SW480 (cell line): ENCODE measurements at regions not wholly inside any gene's neighbourhood (a gene's known extent, or its start where the extent isn't known, plus 50 kb on each side); places are given as distances from the start of the nearest gene placed in this dataset.
"Not testable (repeated sequence)": the region's sequence is repeated elsewhere in the genome, so short reads cannot be mapped to it uniquely, and the experiment has no call there.

Experiments
- DNase-seq: peaks from one replicate; pipeline ENCODE4 v3.0.0-alpha.2; 2016; ENCODE audit warnings: low spot score

- no peak for DNase-seq
These were observed 52.7 kb upstream of the SERBP1 start for GRCh38 chr1:67482733-67483482.

GRCh38 chr1:67484492-67484891, 54.3 kb upstream of the SERBP1 start:
- DNase-seq = no peak

- DNase-seq = no peak
These were observed 55.0 kb upstream of the SERBP1 start for GRCh38 chr1:67485046-67485811.

DNA sequence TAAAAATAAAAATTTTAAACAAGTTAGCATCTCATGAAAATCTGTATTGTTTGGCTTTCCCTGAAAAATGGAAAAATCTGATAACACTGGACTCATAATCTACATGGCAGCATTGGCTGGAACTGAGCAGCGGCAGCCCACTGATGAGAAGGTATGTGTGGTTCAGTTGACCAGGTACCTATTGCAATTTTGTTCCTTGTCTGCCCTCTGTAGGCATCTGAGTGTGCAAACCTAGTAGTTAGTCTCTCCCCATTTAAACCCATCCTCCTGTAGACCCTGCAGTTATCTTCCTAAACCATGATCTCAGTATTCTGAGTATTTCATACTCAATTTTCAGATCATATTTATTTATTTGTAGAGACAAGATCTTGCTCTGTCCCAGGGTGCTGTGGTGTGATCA, 59.4 kb upstream of the SERBP1 start:
- DNase-seq = peak; percentile 30

- DNase-seq = no peak
These were observed 61.1 kb upstream of the SERBP1 start for GRCh38 chr1:67491280-67491679.

DNA sequence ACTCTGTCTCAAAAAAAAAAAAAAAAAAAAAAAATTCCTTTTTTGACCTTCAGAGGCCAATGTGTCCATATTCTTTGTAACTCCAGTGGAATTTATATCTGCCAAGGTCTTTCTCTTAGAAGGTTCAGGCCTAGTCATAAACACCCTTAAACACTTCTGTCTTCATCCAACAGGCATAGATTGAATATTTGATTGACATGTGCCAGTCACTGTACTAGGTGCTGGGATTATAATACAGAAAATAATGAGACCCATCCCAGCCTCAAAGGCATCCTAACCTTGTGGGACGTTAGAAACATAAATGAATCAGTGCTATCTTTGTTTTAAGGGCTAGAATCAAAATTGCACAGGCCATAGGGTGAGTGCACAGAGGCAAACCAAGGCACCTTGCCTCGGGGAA, 62.9 kb upstream of the SERBP1 start:
- no peak for DNase-seq

DNA sequence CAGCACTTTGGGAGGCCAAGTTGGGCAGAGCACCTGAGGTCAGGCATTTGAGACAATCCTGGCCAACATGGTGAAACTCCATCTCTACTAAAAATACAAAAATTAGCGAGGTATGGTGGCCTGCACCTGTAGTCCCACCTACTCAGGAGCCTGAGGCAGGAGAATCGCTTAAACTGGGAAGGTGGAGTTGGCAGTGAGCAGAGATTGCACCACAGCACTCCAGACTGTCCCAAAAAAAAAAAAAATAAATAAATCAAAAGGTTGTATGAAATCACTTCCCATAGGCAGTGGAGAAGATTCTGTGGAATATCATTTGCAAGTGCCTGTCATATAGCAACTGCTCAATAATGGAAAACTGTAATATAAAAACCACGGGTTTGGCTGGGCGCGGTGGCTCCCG, 65.1 kb upstream of the SERBP1 start:
- no peak for DNase-seq

- DNase-seq = no peak
These were observed 66.1 kb upstream of the SERBP1 start for GRCh38 chr1:67496329-67496728.

DNA sequence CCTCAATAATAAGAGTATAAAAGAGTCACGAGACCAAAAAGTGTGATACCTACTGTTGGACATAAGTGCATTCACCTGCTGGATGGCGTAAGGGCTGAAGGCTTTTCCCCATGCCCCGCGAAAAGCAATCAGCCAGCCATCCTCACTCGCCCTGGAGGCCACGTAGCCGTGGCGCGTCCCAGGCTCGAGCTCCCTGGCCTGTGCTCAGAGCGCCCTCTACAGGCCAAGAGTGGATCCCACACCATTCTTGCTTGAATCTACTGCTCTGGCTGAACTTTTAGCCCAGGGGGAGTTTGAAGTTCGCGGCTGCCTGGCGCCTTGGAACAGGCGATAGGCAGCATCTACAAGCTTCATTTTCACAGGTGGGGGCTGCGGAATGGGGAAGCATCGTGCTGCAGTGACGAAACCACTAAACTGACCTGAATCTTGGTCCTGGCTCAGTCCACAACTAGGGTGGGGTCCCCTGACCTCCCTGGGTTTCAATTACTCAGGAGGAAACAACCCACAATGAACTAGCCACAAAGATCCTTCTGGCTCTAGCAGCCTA, 70.3 kb upstream of the SERBP1 start:
- peak; percentile 79 for DNase-seq

- no peak for DNase-seq
These were observed 73.8 kb upstream of the SERBP1 start for GRCh38 chr1:67503974-67504373.

DNA sequence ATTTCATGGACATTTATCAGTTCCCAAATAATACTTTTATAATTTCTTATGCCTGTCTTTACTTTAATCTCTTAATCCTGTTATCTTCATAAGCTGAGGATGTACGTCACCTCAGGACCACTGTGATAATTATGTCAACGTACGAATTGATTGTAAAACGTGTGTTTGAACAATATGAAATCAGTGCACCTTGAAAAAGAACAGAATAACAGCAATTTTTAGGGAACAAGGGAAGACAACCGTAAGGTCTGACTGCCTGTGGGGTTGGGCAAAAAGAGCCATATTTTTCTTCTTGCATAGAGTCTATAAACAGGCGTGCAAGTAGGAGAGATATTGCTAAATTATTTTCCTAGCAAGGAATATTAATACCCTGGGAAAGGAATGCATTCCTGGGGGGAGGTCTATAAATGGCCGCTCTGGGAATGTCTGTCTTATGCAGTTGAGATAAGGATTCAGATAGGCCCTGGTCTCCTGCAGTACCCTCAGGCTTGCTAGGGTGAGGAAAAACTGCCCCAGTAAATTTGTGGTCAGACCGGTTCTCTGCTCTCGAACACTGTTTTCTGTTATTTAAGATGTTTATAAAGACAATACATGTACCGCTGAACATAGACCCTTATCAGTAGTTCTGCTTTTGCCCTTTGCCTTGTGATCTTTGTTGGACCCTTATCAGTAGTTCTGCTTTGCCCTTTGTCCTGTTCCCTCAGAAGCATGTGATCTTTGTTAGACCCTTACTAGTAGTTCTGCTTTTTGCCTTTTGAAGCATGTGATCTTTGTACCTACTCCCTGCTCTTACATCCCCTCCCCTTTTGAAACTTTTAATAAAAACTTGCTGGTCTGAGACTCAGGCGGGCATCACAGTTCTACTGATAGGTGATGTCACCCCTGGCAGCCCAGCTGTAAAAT, 83.4 kb upstream of the SERBP1 start:
- not testable (repeated sequence) for DNase-seq

- DNase-seq = no peak
These were observed 84.1 kb upstream of the SERBP1 start for GRCh38 chr1:67514300-67514699.

- no peak for DNase-seq
These were observed 84.6 kb upstream of the SERBP1 start for GRCh38 chr1:67514786-67515185.

DNA sequence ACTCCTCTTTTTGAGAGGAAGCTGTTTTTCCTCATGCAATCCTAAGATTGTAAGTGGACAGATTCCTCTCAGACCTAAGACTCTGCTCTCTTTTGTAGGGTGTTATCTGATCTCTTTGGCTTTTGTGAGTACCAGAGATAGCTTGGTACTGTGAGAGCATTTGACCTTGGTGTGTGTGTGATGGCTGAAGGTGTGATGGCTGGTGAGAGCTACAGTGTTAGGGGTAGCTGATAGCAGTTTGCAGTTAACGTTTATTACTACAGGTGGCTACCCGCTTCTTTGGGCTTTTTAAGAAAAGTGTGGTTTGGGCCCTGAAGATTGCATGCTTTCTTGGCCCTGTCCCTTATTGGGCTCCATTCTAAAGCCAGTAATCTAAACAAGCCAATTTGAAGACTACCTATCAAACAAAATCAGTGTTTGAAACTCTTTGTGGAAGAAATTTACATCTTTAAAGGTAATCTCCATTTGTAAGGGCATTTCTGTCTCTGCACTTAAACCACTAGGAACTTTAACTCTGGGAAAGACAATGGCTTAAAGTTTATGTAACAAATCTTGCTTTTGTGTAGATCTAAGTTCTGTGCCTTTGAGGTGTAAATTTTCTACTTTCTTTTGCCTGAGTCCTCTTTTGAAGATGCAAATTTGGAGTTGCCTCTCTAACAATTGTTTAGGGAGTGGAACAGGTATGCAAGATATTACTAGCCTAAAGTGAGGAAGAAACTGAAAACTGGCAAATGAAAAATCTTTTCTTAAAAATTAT, 85.3 kb upstream of the SERBP1 start:
- DNase-seq = no peak

GRCh38 chr1:67517046-67517445, 86.8 kb upstream of the SERBP1 start:
- DNase-seq = no peak

GRCh38 chr1:67522001-67522441, 91.8 kb upstream of the SERBP1 start:
- DNase-seq = no peak

GRCh38 chr1:67522793-67523192, 92.6 kb upstream of the SERBP1 start:
- no peak for DNase-seq

GRCh38 chr1:67524143-67525052, 94.2 kb upstream of the SERBP1 start:
- peak; percentile 62 for DNase-seq

- no peak for DNase-seq
These were observed 95.0 kb upstream of the SERBP1 start for GRCh38 chr1:67525053-67525760.

DNA sequence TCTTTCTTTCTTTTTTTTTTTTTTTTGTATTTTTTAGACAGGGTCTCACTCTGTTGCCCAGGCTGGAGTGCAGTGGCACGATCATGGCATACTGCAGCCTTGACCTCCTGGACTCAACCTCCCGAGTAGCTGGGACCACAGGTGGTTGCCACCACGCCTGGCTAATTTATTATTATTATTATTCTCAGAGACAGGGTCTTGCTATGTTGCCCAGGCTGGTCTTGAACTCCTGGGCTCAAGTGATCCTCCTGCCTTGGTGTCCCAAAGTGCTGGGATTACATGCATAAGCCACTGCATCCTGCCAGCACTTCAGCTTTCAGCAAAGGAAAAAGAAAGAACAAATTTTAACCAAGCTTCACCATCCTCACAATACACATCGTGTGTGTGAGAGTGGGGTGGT, 97.9 kb upstream of the SERBP1 start:
- DNase-seq = no peak
